NCI-H1092 treated with DMSO at 0.1 percent for 48 hours (cell line): ENCODE measurements at regions not wholly inside any gene's neighbourhood (a gene's known extent, or its start where the extent isn't known, plus 50 kb on each side); places are given as distances from the start of the nearest gene placed in this dataset.
A peak's percentile ranks its signal among the peaks of the same experiment; 100 is the strongest.

Source experiments
- DNase-seq: peaks from one replicate; lab custom pipeline; 2025; lab: John Stamatoyannopoulos, UW

GRCh38 chr9:14517154-14517906, 175.9 kb downstream of the ZDHHC21 start:
- DNase-seq: peak; percentile 41

GRCh38 chr9:14516656-14517055, 176.6 kb downstream of the ZDHHC21 start:
- DNase-seq: no peak

- peak; percentile 98 for DNase-seq
Observed at GRCh38 chr9:14515571-14516198, 177.5 kb downstream of the ZDHHC21 start.

GRCh38 chr9:14515049-14515448, 178.2 kb downstream of the ZDHHC21 start:
- no peak for DNase-seq

- no peak for DNase-seq
Observed at GRCh38 chr9:14512942-14513341, 180.3 kb downstream of the ZDHHC21 start.

- DNase-seq: no peak
Observed at GRCh38 chr9:14511452-14511851, 181.8 kb downstream of the ZDHHC21 start.

GRCh38 chr9:14508884-14509283, 184.3 kb downstream of the ZDHHC21 start:
- no peak for DNase-seq

- no peak for DNase-seq
Observed at GRCh38 chr9:14501366-14501765, 187.4 kb upstream of the NFIB start.

GRCh38 chr9:14500705-14501104, 186.8 kb upstream of the NFIB start:
- DNase-seq: no peak

GRCh38 chr9:14499976-14500375, 186.0 kb upstream of the NFIB start:
- no peak for DNase-seq

GRCh38 chr9:14498824-14499223, 184.9 kb upstream of the NFIB start:
- DNase-seq: no peak

GRCh38 chr9:14497476-14497875, 183.5 kb upstream of the NFIB start:
- no peak for DNase-seq

GRCh38 chr9:14488421-14489190, 174.7 kb upstream of the NFIB start:
- DNase-seq: no peak

- no peak for DNase-seq
Observed at GRCh38 chr9:14487547-14488185, 173.7 kb upstream of the NFIB start.

GRCh38 chr9:14485366-14485765, 171.4 kb upstream of the NFIB start:
- DNase-seq: no peak

- DNase-seq: peak; percentile 22
Observed at GRCh38 chr9:14482856-14483255, 168.9 kb upstream of the NFIB start.

- peak; percentile 83 for DNase-seq
Observed at GRCh38 chr9:14480526-14480925, 166.6 kb upstream of the NFIB start.

- DNase-seq: no peak
Observed at GRCh38 chr9:14479163-14479560, 165.2 kb upstream of the NFIB start.

- DNase-seq: no peak
Observed at GRCh38 chr9:14478175-14479162, 164.5 kb upstream of the NFIB start.

GRCh38 chr9:14471041-14471440, 157.1 kb upstream of the NFIB start:
- no peak for DNase-seq

- no peak for DNase-seq
Observed at GRCh38 chr9:14467675-14468374, 153.9 kb upstream of the NFIB start.
